ENCODE measurements at regions not wholly inside any gene's neighbourhood (a gene's known extent, or its start where the extent isn't known, plus 50 kb on each side); places are given as distances from the start of the nearest gene placed in this dataset.

- peaks cover 0 to 2% (median 0%) of the 10 kb centered on the region in 3 donors for H3K27me3 Mint-ChIP-seq (ENCODE audit: low read depth in 3 of 3)
Measured at GRCh38 chr3:69568951-69569350, 170.3 kb upstream of the MITF start.

GRCh38 chr3:69568458-69568857, 170.8 kb upstream of the MITF start:
- TF ChIP-seq, protein P1, sequence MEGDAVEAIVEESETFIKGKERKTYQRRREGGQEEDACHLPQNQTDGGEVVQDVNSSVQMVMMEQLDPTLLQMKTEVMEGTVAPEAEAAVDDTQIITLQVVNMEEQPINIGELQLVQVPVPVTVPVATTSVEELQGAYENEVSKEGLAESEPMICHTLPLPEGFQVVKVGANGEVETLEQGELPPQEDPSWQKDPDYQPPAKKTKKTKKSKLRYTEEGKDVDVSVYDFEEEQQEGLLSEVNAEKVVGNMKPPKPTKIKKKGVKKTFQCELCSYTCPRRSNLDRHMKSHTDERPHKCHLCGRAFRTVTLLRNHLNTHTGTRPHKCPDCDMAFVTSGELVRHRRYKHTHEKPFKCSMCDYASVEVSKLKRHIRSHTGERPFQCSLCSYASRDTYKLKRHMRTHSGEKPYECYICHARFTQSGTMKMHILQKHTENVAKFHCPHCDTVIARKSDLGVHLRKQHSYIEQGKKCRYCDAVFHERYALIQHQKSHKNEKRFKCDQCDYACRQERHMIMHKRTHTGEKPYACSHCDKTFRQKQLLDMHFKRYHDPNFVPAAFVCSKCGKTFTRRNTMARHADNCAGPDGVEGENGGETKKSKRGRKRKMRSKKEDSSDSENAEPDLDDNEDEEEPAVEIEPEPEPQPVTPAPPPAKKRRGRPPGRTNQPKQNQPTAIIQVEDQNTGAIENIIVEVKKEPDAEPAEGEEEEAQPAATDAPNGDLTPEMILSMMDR (IDR thresholded peaks at IDR 0.05), result no peak
- H3K4me1 ChIP-seq (ENCODE audit: control insufficient read depth in 1 of 2, insufficient read depth in 2 of 2, low read length in 2 of 2), result peaks cover 17 to 21% of the 10 kb centered on the region in 2 donors

More at GRCh38 chr3:69568951-69569350, 170.3 kb upstream of the MITF start:
- peaks cover 19% of the 10 kb centered on the region for H3K4me1 Mint-ChIP-seq
- Histone ChIP-seq H3K4me2 (replicated peaks; ENCODE audit: extremely low read depth, low read length, poor library complexity, severe bottlenecking) (no peak overlapping the region), H3K4me1 (ENCODE audit: control insufficient read depth in 1 of 2, insufficient read depth in 2 of 2, low read length in 2 of 2) (peaks cover 17 to 18% of the 10 kb centered on the region in 2 donors), H2AFZ (ENCODE audit: insufficient read depth, low read depth, low read length, poor library complexity, severe bottlenecking) (no peak overlapping the region), H3K79me2 (ENCODE audit: insufficient read depth, low read length) (no peaks in the 10 kb centered on the region), H3K36me3 (replicated peaks in 1 of 2; ENCODE audit: control insufficient read depth in 1 of 2, insufficient read depth in 2 of 2, low read length in 2 of 2) (no peaks in the 10 kb centered on the region), H3K9ac (ENCODE audit: insufficient read depth, low read length, poor library complexity, severe bottlenecking) (no peak overlapping the region), H3K4me3 (replicated peaks in 1 of 3; ENCODE audit: low read depth in 2 of 3, low read length in 3 of 3) (no peak overlapping the region), H3K9me3 (replicated peaks in 1 of 2; ENCODE audit: control insufficient read depth in 1 of 2, insufficient read depth in 1 of 2, low read length in 2 of 2) (no peaks in the 10 kb centered on the region), H4K20me1 (ENCODE audit: insufficient read depth, low read length) (no peaks in the 10 kb centered on the region), H3K27ac (ENCODE audit: low read depth in 1 of 2, low read length in 2 of 2) (no peak overlapping the region), H3K27me3 (ENCODE audit: control insufficient read depth in 2 of 2, insufficient read depth in 2 of 2, low read length in 2 of 2) (no peaks in the 10 kb centered on the region)
- intact Hi-C loops (cut with micrococcal nuclease), result no loop called here
- DNase-seq, result no peak
- TF ChIP-seq, protein P1 (IDR thresholded peaks at IDR 0.05), result no peak
- no peaks in the 10 kb centered on the region for H3K9me3 Mint-ChIP-seq
- no CpG with 5 or more reads among the region's 2 CpGs for WGBS (ENCODE audit: insufficient coverage)
- no peak overlapping the region for H3K27ac Mint-ChIP-seq
- H3K4me3 Mint-ChIP-seq, result no peak overlapping the region
- H3K36me3 Mint-ChIP-seq, result no peaks in the 10 kb centered on the region

More at GRCh38 chr3:69568458-69568857, 170.8 kb upstream of the MITF start:
- Histone ChIP-seq H3K9me3 (replicated peaks in 1 of 2; ENCODE audit: control insufficient read depth in 1 of 2, insufficient read depth in 1 of 2, low read length in 2 of 2) (no peaks in the 10 kb centered on the region), H3K36me3 (replicated peaks in 1 of 2; ENCODE audit: control insufficient read depth in 1 of 2, insufficient read depth in 2 of 2, low read length in 2 of 2) (no peaks in the 10 kb centered on the region), H3K79me2 (ENCODE audit: insufficient read depth, low read length) (no peaks in the 10 kb centered on the region), H3K27me3 (ENCODE audit: control insufficient read depth in 2 of 2, insufficient read depth in 2 of 2, low read length in 2 of 2) (no peaks in the 10 kb centered on the region), H3K9ac (ENCODE audit: insufficient read depth, low read length, poor library complexity, severe bottlenecking) (no peak overlapping the region), H3K27ac (ENCODE audit: low read depth in 1 of 2, low read length in 2 of 2) (no peak overlapping the region), H4K20me1 (ENCODE audit: insufficient read depth, low read length) (no peaks in the 10 kb centered on the region), H2AFZ (ENCODE audit: insufficient read depth, low read depth, low read length, poor library complexity, severe bottlenecking) (no peak overlapping the region), H3K4me3 (replicated peaks in 1 of 3; ENCODE audit: low read depth in 2 of 3, low read length in 3 of 3) (no peak overlapping the region), H3K4me2 (replicated peaks; ENCODE audit: extremely low read depth, low read length, poor library complexity, severe bottlenecking) (no peak overlapping the region)
- DNase-seq, result no peak
- Mint-ChIP-seq H3K36me3 (no peaks in the 10 kb centered on the region), H3K27ac (no peak overlapping the region), H3K4me3 (no peak overlapping the region), H3K4me1 (peaks cover 24% of the 10 kb centered on the region), H3K9me3 (no peaks in the 10 kb centered on the region), H3K27me3 (ENCODE audit: low read depth in 3 of 3) (peaks cover 0 to 2% (median 0%) of the 10 kb centered on the region in 3 donors)
- no CpG with 5 or more reads among the region's 2 CpGs for WGBS (ENCODE audit: insufficient coverage)
- intact Hi-C loops (cut with micrococcal nuclease), result no loop called here

All from CD14-positive monocyte (primary cell).